ENCODE measurements at regions not wholly inside any gene's neighbourhood (a gene's known extent, or its start where the extent isn't known, plus 50 kb on each side); places are given as distances from the start of the nearest gene placed in this dataset.

- DNase-seq: no peak
- intact Hi-C loops (cut with DNase I, micrococcal nuclease): no loop called here
- ATAC-seq: no peak
These were observed 118.0 kb downstream of the SOX1 start for GRCh38 chr13:112184851-112185371.

GRCh38 chr13:112185466-112185865 lies 118.5 kb downstream of the SOX1 start:
- no peak for DNase-seq
- intact Hi-C loops (cut with DNase I, micrococcal nuclease): no loop called here
- ATAC-seq: no peak

GRCh38 chr13:112186091-112186490 lies 119.1 kb downstream of the SOX1 start:
- intact Hi-C loops (cut with DNase I, micrococcal nuclease): no loop called here
- no peak for ATAC-seq
- DNase-seq: no peak

- DNase-seq: peak in 1 of 2 donors; percentile 13
- intact Hi-C loops (cut with DNase I, micrococcal nuclease): no loop called here
- no peak for ATAC-seq
These were observed 120.8 kb downstream of the SOX1 start for GRCh38 chr13:112187527-112188297.

GRCh38 chr13:112188298-112188610 lies 121.3 kb downstream of the SOX1 start:
- intact Hi-C loops (cut with DNase I, micrococcal nuclease): no loop called here
- DNase-seq: no peak
- no peak for ATAC-seq

GRCh38 chr13:112193463-112194166 lies 126.7 kb downstream of the SOX1 start:
- intact Hi-C loops (cut with DNase I, micrococcal nuclease): no loop called here
- DNase-seq: no peak
- ATAC-seq: no peak

GRCh38 chr13:112194167-112194530 lies 127.2 kb downstream of the SOX1 start:
- DNase-seq: peak in 1 of 2 donors; percentile 11
- no peak for ATAC-seq
- intact Hi-C loops (cut with DNase I, micrococcal nuclease): no loop called here

GRCh38 chr13:112194579-112194978 lies 127.6 kb downstream of the SOX1 start:
- no peak for ATAC-seq
- intact Hi-C loops (cut with DNase I, micrococcal nuclease): no loop called here

GRCh38 chr13:112198396-112199010 lies 131.6 kb downstream of the SOX1 start:
- DNase-seq (peak in 1 of 2 donors; percentile 18), ATAC-seq (no peak)
- intact Hi-C loops (cut with DNase I, micrococcal nuclease): no loop called here

More at GRCh38 chr13:112194579-112194978, 127.6 kb downstream of the SOX1 start:
- peak in 1 of 2 donors; percentile 12 for DNase-seq

GRCh38 chr13:112200200-112200599 lies 133.3 kb downstream of the SOX1 start:
- DNase-seq: no peak

GRCh38 chr13:112202266-112202665 lies 135.3 kb downstream of the SOX1 start:
- ATAC-seq (no peak), DNase-seq (no peak)
- intact Hi-C loops (cut with DNase I, micrococcal nuclease): no loop called here

More at GRCh38 chr13:112200200-112200599, 133.3 kb downstream of the SOX1 start:
- no peak for ATAC-seq
- intact Hi-C loops (cut with DNase I, micrococcal nuclease): no loop called here

- intact Hi-C loops (cut with DNase I, micrococcal nuclease): no loop called here
- ATAC-seq: no peak
- DNase-seq: no peak
These were observed 136.0 kb downstream of the SOX1 start for GRCh38 chr13:112202966-112203365.

GRCh38 chr13:112203614-112204013 lies 136.7 kb downstream of the SOX1 start:
- DNase-seq (no peak), ATAC-seq (no peak)
- intact Hi-C loops (cut with DNase I, micrococcal nuclease): no loop called here

GRCh38 chr13:112204346-112205327 lies 137.7 kb downstream of the SOX1 start:
- ATAC-seq (peak; percentile 48), DNase-seq (no peak)
- intact Hi-C loops (cut with DNase I, micrococcal nuclease): no loop called here

- ATAC-seq (no peak), DNase-seq (no peak)
- intact Hi-C loops (cut with DNase I, micrococcal nuclease): no loop called here
These were observed 139.0 kb downstream of the SOX1 start for GRCh38 chr13:112205990-112206389.

- ATAC-seq (no peak), DNase-seq (no peak)
- intact Hi-C loops (cut with DNase I, micrococcal nuclease): no loop called here
These were observed 140.2 kb downstream of the SOX1 start for GRCh38 chr13:112207129-112207528.

- intact Hi-C loops (cut with DNase I, micrococcal nuclease): no loop called here
- no peak for DNase-seq
These were observed 141.7 kb downstream of the SOX1 start for GRCh38 chr13:112208656-112209055.

GRCh38 chr13:112209266-112209665 lies 142.3 kb downstream of the SOX1 start:
- intact Hi-C loops (cut with DNase I, micrococcal nuclease): no loop called here
- DNase-seq: no peak
- ATAC-seq: no peak

More at GRCh38 chr13:112208656-112209055, 141.7 kb downstream of the SOX1 start:
- ATAC-seq: no peak

GRCh38 chr13:112209711-112210110 lies 142.8 kb downstream of the SOX1 start:
- ATAC-seq: no peak
- intact Hi-C loops (cut with DNase I, micrococcal nuclease): no loop called here
- no peak for DNase-seq

Data from left colon (tissue), 2 donors.